ENCODE measurements at regions not wholly inside any gene's neighbourhood (a gene's known extent, or its start where the extent isn't known, plus 50 kb on each side); places are given as distances from the start of the nearest gene placed in this dataset.

DNA sequence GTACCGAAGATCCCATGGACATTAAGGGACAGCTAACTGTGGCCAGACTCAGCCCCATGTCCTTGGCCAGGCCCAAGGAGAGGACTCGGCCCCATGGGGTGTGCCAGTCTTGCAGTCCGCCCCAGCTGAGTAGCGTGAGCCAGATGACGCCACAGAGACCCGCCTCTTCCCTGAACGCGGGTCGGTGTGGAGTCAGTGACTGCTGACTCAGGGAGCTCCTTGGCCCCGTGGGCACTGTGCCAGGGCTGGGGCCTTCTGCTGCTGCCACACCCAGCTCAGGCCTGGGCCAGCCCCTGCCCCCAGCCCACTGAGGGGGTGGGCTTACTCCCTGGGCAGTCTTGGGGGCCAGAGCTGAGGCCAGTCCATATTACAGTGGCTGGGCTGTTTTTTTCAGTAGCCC, 52.8 kb downstream of the PLXNA1 start:
- no peaks in the 10 kb centered on the region for H3K27me3 ChIP-seq
- peak; percentile 84 to 93 (median 87) for DNase-seq
- H3K27ac ChIP-seq: peak overlapping the region in 1 of 2 donors; percentile 86
- H3K9me3 ChIP-seq: no peaks in the 10 kb centered on the region
- H3K4me1 ChIP-seq (ENCODE audit: insufficient read depth): peaks cover 3% of the 10 kb centered on the region
- H3K36me3 ChIP-seq: no peaks in the 10 kb centered on the region
- TF ChIP-seq EP300 (IDR thresholded peaks at IDR 0.05) (no peak), POLR2A (IDR thresholded peaks at IDR 0.05) (no peak)
- TF ChIP-seq, protein P1, sequence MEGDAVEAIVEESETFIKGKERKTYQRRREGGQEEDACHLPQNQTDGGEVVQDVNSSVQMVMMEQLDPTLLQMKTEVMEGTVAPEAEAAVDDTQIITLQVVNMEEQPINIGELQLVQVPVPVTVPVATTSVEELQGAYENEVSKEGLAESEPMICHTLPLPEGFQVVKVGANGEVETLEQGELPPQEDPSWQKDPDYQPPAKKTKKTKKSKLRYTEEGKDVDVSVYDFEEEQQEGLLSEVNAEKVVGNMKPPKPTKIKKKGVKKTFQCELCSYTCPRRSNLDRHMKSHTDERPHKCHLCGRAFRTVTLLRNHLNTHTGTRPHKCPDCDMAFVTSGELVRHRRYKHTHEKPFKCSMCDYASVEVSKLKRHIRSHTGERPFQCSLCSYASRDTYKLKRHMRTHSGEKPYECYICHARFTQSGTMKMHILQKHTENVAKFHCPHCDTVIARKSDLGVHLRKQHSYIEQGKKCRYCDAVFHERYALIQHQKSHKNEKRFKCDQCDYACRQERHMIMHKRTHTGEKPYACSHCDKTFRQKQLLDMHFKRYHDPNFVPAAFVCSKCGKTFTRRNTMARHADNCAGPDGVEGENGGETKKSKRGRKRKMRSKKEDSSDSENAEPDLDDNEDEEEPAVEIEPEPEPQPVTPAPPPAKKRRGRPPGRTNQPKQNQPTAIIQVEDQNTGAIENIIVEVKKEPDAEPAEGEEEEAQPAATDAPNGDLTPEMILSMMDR (IDR thresholded peaks at IDR 0.05): no peak
- no peak overlapping the region for H3K4me3 ChIP-seq
- intact Hi-C loops (cut with DNase I): no loop called here
- WGBS, 3 donors: 22 to 54% (median 34%) methylated on average over 10 of the region's 10 CpGs

DNA sequence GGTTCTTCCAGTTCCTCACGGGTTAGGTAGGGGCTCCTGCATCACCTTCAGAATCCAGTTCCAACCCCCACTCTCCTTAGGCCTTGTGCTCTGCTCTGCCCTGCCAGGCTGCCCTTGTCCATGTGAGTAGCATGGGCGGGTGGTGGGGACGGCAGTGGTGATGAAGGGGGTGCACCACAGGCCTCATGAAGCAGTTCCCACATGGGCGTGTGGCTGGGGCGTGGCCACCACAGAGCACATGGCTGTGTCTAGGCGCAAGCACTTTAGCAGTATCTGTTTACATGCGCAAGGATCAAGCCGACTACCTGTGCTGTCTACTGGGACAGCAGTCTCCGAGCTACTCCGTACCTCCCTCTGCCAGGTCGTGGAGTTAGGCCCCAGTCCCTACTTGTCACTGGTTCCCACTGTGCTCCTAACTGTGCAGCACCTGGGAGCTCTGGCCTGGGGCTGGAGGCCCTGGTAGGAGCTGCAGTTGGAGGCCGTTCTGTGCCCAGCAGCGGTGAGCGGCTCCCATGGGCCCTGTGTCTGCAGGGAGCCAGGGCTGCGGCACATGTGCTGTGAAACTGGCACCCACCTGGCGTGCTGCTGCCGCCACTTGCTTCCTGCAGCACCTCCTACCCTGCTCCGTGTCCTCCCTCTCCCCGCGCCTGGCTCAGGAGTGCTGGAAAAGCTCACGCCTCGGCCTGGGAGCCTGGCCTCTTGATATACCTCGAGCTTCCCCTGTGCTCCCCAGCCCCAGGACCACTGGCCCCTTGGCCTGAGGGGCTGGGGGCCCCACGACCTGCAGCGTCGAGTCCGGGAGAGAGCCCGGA, 53.5 kb downstream of the PLXNA1 start:
- Histone ChIP-seq H3K27me3 (no peaks in the 10 kb centered on the region), H3K9me3 (no peaks in the 10 kb centered on the region), H3K27ac (peak overlapping the region in 1 of 2 donors; percentile 86), H3K4me1 (ENCODE audit: insufficient read depth) (peaks cover 3% of the 10 kb centered on the region), H3K4me3 (no peak overlapping the region), H3K36me3 (no peaks in the 10 kb centered on the region)
- TF ChIP-seq EP300 (IDR thresholded peaks at IDR 0.05) (no peak), POLR2A (IDR thresholded peaks at IDR 0.05) (no peak)
- TF ChIP-seq, protein P1 (IDR thresholded peaks at IDR 0.05): no peak
- intact Hi-C loops (cut with DNase I): no loop called here
- DNase-seq: peak in 4 of 5 donors; percentile 26 to 44 (median 33)
- WGBS, 3 donors: 85 to 89% (median 88%) methylated on average over 25 to 28 of the region's 28 CpGs

DNA sequence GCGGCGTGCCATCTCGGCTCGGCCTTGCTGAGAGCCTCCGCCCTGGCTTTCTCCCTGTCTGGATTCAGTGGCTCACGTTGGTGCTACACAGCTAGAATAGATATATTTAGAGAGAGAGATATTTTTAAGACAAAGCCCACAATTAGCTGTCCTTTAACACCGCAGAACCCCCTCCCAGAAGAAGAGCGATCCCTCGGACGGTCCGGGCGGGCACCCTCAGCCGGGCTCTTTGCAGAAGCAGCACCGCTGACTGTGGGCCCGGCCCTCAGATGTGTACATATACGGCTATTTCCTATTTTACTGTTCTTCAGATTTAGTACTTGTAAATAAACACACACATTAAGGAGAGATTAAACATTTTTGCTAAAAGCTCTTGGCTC, 54.1 kb downstream of the PLXNA1 start:
- TF ChIP-seq, protein P1 (IDR thresholded peaks at IDR 0.05): no peak
- no peak for TF ChIP-seq POLR2A (IDR thresholded peaks at IDR 0.05)
- no peak for TF ChIP-seq EP300 (IDR thresholded peaks at IDR 0.05)
- H3K36me3 ChIP-seq: no peaks in the 10 kb centered on the region
- intact Hi-C loops (cut with DNase I): no loop called here
- H3K27me3 ChIP-seq: no peaks in the 10 kb centered on the region
- no peak overlapping the region for H3K27ac ChIP-seq
- peaks cover 3% of the 10 kb centered on the region for H3K4me1 ChIP-seq (ENCODE audit: insufficient read depth)
- WGBS, 3 donors: 79 to 86% (median 81%) methylated on average over 16 of the region's 16 CpGs
- DNase-seq: peak in 1 of 5 donors; percentile 33
- no peaks in the 10 kb centered on the region for H3K9me3 ChIP-seq
- H3K4me3 ChIP-seq: no peak overlapping the region

DNA sequence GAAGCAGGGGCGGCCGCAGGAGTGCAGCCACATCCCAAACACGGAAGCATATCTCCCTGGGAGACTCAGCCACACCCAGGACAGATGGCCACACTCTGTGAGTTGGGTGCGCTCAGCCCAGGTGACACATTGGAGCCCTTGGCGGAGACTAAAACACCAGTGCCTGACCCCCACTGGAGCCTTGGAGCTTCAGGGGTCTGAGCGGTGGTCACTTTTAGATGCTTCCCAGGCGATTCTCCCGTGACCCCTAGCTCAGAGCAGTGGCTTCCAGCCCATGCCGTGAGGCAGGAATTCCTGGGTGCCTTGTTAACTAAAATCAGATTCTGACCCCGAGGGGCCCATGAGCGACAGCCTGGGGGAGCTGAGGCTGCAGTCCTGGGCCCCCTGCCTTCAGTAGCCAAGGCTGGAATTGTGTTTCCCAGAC, 54.5 kb downstream of the PLXNA1 start:
- H3K4me3 ChIP-seq: no peak overlapping the region
- 54 to 68% (median 57%) methylated on average over 10 to 11 of the region's 11 CpGs for WGBS, 3 donors
- no peaks in the 10 kb centered on the region for H3K27me3 ChIP-seq
- intact Hi-C loops (cut with DNase I): no loop called here
- DNase-seq: peak in 2 of 5 donors; percentile 14 to 35
- peaks cover 3% of the 10 kb centered on the region for H3K4me1 ChIP-seq (ENCODE audit: insufficient read depth)
- no peaks in the 10 kb centered on the region for H3K9me3 ChIP-seq
- TF ChIP-seq POLR2A (IDR thresholded peaks at IDR 0.05): no peak
- TF ChIP-seq, protein P1 (IDR thresholded peaks at IDR 0.05): no peak
- no peaks in the 10 kb centered on the region for H3K36me3 ChIP-seq
- H3K27ac ChIP-seq: no peak overlapping the region

Data from ovary (tissue), 7 donors.